GM21447 (cell line): ENCODE measurements at regions not wholly inside any gene's neighbourhood (a gene's known extent, or its start where the extent isn't known, plus 50 kb on each side); places are given as distances from the start of the nearest gene placed in this dataset.
"Not testable (repeated sequence)": the region's sequence is repeated elsewhere in the genome, so short reads cannot be mapped to it uniquely, and the experiment has no call there.

Experiments
- ATAC-seq: cut with Tn5 transposase; IDR thresholded peaks from one replicate; pipeline ENCODE4 v1.9.1; 2021; ENCODE audit not compliant: unreplicated experiment

DNA sequence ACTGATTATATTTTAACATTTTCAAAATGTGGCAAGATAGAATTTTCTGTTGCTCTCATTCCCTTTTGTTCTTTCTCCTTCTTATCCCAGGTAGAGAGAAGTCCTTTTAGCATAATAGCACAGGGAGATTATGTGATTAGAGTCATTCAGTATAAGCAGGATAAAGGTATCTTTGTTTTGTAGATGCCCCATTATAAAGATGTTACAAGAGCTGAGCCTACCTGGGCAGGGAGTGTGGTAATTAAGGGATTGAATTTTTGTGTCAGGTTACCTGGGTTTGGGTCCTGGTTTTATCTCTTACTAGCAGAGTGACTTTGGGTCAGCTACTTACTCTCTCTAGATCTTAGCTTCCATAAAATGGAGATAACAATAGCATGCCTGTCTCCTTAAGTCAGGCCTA is 536.5 kb downstream of the TMEM135 start:
- ATAC-seq, result no peak

DNA sequence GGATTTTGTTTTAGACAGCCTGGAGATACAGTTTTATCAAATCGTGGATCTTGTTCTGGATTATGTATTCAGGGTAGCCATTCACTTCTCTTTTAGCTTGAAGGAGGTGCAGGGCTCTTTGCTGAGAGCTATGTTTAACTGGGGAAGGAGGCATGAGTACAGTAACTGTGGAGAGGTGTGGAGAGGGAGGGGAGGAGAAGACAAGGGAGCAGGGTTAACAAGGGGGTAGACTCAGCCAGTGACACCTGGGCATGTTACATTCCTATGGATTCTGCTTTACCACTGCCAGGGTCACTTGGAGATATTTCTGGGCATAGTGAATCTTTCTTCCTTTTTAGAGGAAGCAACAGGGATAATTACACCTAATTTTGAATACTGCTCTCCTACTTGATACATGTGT is 536.0 kb downstream of the TMEM135 start:
- ATAC-seq, result no peak

DNA sequence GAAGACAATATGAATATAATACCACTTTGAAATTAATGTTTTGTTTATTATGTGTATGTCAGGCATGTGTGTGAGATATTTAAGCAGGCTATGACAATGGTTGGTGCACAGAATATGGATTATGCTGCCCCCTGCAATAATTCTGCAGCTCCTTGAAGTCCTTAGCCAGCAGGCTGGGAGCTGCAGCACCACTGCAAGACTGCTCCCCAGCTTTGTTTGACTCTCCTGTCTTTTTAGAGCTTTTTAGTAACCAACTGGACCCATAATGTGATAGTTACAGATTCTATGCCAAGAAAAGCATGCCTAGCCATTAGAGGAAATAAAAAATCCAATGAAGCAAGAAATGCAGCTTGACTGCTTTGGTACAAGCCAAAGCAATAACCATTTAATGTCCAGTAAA is 535.1 kb downstream of the TMEM135 start:
- ATAC-seq, result no peak

DNA sequence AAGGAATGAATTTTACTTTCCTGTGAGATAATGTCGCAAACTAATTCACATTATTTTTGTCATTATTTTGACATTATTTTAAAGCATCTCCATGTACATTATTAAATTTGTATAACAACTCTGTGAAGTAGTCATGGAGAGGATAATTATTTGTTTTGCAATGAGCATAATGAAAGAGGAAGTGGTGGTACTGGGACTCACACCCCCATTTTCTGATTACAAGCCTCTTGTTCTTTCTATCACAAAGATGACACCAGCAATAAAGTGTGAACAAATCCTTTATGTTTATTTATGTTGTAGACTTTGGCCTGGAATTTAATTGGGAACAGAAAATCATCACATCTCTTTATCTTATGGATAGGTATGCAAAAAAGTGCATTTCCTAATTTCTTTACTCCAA is 522.6 kb downstream of the TMEM135 start:
- no peak for ATAC-seq

DNA sequence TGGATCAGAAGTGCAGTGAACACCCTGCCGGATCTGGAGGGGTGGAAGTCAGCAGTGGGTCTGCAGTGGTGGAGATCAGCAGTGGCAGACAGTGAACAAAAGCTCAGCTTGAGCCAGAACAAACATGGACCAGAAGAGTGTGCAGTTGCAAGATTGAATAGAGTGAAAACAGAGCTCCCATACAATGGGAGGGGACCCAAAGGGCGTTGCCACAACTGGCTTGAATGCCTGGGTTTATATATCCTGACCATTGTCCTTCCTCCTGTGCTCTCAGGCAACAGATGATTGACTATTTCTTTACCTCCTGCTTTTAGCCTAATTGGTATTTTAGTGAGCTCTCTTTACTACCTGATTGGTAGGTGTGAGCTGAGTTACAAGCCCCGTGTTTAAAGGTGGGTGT is 522.1 kb downstream of the TMEM135 start:
- ATAC-seq, result not testable (repeated sequence)

DNA sequence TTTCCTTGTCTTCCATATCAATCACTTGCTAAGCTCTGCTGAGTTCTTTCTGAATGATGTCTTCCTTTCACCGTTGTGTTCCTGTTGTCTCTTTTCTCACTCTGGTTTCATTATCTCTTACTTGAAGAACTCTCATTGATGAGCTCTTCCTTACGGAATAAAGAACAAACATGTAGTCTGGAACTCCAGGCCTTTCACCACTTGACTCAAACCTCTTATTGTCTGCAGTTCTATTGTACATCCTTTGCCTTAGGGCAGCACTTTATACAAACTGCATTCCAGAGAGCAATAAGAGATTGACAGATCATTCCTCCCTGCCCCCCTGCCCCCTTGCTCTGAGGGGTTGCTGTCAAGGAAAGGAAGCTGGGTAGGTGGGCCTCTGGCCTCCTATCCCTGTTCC is 517.4 kb downstream of the TMEM135 start:
- ATAC-seq, result no peak

DNA sequence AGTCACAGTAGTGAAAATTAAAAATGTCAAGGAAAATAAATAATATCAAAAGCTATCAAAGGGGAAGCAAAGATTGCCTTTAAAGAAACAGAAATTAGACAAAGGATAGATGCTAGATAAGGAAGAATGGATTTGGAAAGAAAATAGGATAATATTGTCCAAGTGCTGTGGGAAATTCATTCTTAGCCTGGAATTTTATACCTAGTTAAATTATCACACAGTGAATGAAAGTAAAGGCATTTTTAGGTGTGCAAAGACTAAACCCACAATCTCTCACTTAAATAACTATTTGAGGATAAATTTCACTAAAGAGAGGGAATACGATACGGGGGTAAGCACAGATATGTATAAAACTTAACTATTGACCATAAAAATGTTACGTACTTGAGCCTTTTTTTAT is 511.1 kb downstream of the TMEM135 start:
- no peak for ATAC-seq

DNA sequence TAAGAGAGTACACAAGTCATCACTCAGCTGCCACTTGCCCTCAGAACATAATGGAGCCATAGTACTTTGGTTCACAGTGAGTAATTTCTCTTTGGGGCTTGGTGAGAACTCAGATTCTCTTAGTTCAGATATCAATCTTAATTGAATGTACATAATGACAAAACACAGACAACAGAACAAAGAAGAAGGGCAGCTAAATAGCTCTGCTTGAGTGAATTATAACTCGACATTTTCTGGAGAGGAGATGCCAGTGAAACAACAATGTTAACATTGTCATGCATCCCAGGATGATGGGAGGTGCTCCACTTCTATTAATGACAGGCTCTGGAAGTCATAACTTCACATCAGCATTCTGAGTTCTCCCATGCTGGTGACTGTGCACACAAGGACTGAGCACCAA is 508.1 kb downstream of the TMEM135 start:
- ATAC-seq, result no peak

DNA sequence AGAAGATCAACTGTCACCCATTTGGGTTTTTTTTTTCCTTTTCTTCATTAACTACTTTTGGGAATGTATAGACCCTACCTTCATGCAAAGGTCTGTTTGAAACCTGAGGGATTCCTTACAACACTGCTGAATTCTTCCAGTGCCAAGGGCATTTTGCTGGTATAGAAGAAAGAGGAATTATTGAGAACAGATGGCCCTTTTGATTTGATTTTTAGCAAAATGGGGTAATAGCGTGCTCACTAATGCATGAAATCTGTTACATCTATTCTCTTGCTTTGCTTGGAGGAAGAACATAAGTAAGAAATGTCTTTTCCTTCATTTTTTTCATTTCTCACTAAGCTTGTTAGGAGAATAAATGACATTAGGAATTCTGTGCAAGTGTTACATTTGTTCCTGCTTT is 501.9 kb downstream of the TMEM135 start:
- ATAC-seq, result no peak

DNA sequence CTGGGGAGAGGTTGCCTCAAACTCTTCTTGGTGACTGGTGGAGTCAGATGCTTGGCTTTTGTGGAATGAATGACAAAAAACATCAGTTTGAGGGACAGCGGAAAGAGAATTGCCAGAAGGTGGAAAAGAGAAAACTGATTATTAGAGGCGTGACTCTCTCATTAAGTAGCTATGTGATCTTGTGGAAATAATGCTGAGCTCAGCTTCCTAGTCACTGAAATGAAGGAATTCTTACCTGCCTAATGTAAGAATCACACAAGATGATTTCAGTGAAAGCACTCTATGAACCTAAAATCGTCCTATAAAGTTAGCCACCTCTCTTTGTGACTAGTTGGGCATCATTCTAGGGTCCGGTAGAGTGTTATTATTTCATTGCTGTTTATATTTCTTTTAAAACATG is 498.8 kb downstream of the TMEM135 start:
- ATAC-seq, result no peak

DNA sequence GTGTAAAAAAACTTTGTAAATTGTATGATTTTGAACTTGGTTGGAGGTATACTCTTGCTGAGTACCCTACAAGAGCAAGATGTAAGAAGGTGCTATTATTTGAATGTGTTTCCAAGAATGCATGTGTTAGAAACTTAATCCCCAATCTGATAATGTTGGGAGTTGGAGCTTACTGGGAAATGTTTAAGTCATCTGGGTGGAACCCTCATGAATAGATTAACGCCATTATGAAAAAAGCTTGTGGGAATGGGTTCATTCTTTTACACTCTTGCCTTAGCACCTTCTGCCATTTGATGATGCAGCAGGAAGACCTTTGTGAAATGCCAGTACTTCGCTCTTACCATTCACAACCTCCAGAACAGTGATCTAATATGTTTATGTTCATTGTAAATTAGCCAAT is 498.3 kb downstream of the TMEM135 start:
- no peak for ATAC-seq

DNA sequence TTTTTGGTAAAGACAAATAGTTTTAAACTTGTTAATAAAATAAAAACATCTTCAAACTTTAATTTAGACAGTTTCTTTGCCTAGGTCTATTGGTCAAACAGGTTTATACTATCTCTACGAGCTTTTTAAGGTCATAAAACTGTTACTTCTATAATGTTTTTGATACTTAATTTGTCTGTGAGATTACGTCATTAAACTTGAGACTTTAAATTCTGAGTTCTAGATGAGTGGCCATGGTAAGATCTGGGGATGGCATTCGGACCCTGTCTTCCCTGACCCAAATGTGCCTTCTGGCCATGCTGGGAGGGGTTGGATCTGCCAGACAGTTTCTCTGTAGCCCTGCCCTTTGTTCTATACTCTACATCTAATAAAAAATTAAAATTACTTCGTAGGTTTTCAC is 497.8 kb downstream of the TMEM135 start:
- ATAC-seq, result no peak

DNA sequence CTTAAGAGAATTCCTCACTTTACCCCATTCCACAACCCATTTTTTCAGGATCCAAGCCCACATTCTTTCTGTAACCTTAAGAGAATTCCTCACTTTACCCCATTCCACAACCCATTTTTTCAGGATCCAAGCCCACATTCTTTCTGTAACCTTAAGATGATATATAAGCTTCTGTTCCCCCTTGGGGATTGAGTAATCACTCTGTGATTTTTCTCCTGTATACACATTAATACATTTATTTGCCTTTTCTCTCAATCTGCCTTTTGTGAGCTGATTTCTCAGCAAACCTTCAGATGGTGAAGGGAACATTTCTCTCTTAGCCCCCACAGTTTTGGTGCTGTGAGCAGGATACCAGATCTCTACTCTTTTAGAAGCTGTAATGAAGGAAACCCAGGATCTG is 494.1 kb downstream of the TMEM135 start:
- ATAC-seq, result not testable (repeated sequence)

DNA sequence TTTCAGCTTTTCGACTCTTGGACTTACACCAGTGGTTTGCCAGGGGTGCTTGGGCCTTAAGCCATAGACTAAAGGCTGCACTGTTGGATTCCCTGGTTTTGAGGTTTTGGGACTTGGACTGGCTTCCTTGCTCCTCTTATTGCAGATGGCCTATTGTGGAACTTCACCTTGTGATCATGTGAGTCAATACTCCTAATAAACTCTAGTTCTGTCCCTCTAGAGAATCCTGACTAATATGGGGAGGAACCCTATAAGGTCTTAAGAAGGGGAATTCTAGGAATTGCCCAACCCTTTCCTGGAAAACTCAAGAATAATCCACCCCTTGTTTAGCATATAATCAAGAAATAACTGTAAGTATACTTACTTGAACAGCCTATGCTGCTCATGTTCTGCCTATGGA is 491.8 kb downstream of the TMEM135 start:
- ATAC-seq, result no peak

DNA sequence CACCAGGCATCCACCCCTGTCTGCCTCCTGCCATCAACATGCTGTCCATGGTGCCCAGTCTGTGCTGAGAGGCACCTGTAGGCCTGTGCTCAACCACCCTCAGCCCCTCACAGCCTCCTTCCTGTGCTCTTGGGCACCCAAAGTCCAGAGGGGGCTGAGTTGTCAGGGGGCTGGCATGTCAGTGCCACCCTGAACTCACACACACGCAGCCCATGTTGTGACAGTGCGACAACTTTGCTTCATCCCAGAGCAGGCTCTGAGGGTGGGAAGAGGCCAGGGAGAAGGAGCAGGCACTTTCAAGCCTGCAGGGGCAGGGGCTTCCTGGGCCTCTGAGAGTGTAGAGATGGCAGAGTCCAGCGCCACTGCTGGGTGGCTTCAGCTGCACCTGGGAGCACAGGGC is 491.0 kb downstream of the TMEM135 start:
- ATAC-seq, result no peak

DNA sequence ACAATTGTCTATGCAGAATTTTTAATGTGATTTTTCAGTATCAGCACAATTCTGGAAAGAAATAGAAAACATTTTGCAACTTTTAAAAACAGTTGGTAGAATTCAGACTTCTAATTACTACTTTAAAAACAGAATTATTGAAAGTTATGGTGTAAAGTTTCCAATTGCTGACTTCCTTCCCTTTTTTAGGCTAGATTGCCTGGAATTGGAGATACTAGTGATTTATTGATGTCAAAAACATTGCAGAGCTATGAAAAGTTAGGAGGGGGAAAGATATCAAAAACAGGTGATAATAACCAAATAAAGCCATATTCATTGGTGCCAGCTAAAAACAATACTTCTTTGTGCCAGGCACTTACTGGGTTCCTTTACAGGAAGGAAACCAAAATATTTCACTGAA is 485.5 kb downstream of the TMEM135 start:
- no peak for ATAC-seq

DNA sequence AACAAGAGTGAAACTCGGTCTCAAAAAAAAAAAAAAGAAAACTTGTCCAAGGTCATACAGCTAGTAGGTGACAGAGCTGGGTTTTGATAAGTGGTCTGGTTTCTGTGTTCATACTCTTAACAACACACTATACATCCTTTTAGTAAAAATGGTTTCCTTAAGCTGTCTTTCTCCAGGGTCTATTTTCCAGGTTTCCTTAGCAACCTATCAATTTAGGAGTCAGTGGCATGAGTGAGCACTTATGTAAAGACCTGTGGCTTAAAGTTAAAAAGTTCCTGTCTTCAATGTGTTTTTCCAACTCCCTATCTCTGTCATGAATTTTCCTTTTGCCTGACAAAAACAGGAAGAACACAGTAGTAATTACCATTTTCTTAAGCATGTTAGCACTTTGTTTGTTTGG is 480.5 kb downstream of the TMEM135 start:
- ATAC-seq, result no peak

DNA sequence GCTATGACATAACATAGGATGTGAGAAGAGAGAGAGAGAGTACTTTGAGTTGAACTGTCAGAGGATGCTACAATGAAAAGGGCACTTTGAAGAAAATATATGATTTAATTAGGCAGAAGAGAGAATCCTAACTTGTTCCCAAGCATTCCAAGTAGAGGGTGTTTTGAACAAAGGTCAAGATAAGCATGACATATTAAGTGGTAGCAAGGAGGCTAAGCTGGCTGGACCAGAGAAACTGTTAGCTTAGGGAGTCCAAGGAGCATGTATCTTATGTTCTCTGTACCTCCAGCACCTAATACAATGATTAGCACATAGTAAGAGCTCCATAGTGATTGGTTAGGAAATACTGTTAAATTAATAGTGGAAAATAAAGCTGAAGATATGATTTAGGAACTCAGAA is 479.6 kb downstream of the TMEM135 start:
- no peak for ATAC-seq

DNA sequence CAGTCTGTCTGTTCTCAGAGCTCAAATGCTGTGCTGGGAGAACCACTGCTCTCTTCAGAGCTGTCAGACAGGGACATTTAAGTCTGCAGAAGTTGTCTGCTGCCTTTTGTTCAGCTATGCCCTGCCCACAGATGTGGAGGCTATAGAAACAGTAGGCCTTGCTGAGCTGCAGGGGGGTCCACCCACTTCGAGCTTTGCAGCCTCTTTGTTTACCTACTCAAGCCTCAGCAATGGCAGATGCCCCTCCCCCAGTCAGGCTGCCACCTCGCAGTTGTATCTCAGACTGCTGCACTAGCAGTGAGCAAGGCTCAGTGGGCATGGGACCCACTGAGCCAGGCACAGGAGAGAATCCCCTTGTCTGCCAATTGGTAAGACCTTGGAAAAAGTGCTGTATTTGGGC is 470.0 kb downstream of the TMEM135 start:
- not testable (repeated sequence) for ATAC-seq

DNA sequence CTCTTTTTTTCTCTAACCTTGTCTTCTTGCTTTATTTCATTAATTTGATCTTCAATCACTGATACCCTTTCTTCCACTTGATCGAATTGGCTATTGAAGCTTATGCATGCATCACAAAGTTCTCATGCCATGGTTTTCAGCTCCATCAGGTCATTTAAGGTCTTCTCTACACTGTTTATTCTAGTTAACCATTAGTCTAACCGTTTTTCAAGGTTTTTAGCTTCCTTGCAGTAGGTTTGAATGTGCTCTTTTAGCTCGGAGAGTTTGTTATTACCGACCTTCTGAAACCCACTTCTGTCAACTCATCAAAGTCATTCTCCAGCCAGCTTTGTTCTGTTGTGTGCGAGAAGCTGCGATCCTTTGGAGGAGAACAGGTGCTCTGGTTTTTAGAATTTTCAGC is 469.2 kb downstream of the TMEM135 start:
- not testable (repeated sequence) for ATAC-seq

DNA sequence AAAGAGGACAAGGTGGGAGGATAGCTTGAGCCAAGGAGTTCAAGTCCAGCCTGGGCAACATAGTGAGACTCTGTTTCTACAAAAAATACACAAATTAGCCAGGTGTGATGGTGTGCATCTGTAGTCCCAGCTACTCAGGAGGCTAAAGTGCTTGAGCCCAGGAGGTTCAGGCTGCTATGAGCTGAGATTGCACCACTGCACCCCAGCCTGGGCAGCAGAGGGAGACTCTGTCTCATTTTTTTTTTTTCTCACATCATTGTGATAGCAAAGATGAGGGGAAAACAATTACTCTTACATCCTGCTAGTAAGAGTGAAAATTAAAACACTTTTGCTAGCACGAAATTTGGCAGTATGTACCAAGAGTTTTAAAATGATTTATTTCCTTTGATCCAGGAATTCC is 463.7 kb downstream of the TMEM135 start:
- no peak for ATAC-seq

DNA sequence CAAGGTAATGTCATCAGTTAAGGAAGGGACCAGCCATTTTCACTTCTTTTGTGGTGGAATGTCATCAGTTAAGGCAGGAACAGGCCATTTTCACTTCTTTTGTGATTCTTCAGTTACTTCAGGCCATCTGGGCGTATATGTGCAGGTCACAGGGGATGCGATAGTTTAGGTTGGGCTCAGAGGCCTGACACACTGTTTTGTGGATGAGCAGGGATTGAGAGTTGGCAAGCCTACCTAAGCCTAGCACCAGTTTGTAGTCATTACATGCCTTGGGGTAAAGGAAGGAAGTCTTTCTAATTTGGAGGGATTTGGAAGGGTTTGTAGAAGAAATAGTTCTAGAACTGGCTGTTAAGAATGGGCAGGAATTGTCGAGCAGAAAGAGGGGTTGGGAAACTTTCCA is 457.2 kb downstream of the TMEM135 start:
- ATAC-seq, result not testable (repeated sequence)

DNA sequence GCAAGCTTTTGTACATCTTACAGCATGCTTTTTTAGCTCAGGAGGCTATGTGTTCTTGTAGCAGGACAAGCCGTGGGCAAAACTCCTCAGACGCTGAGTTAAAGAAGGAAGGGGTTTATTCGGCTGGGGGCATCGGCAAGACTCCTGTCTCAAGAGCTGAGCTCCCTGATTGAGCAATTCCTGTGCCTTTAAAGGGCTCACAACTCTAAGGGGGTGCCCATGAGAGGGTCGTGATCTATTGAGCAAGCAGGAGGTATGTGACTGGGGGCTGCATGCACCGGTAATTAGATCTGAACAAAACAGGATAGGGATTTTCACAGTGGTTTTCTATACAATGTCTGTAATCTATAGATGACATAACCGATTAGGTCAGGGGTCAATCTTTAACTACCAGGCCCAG is 456.3 kb downstream of the TMEM135 start:
- ATAC-seq, result not testable (repeated sequence)

DNA sequence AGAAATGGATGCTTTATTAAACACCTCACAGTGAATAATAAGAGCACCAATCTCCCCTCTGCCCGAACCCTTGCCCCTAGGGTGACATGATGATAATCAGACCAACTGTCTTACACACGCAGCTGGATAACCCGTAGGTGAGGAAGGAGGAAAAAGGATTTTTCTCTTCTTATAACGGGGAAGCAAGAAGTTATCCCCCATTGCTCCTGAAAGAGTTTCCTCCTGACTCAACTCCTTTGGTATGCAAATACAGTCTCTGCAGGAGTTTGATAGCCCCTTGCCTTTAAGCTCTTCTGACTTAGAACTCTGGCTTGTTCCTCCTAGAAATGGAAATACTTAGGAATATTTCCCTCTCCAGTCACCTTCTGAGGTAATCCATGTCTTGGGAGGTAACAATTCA is 455.8 kb downstream of the TMEM135 start:
- no peak for ATAC-seq
